GM18507 (cell line): ENCODE measurements at regions not wholly inside any gene's neighbourhood (a gene's known extent, or its start where the extent isn't known, plus 50 kb on each side); places are given as distances from the start of the nearest gene placed in this dataset.

Experiments used
- DNase-seq: peaks from one replicate; pipeline ENCODE4 v3.0.0; 2011; ENCODE audit warnings: low read depth; ENCODE audit not compliant: insufficient read length; ENCODE audit errors: extremely low spot score
- FAIRE-seq: peaks from 2 replicates; lab custom pipeline; 2011; peaks lifted over from hg19 to GRCh38; lab: Jason Lieb, UNC

GRCh38 chr20:21003902-21004301 lies 102.3 kb downstream of the LINC00237 start:
- FAIRE-seq, result no peak
- no peak for DNase-seq

DNA sequence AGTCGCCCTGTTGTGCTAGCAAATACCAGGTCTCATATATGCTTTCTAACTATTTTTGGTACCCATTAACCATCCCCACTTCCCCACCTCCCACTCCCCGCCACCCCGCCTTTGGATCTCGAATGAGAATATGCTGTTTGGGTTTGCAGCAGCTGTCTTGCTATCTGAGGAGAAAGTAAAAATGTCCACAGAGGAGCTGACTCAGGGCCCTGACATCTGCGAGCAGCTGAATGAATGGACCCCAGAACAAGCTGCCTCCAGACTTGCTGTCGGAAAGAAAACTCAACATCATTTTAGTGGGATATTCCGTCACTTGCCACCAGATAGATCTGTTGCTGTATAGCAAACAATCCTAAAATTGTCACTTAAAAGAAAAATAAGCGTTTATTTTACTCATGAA lies 103.7 kb downstream of the LINC00237 start:
- no peak for DNase-seq
- no peak for FAIRE-seq

DNA sequence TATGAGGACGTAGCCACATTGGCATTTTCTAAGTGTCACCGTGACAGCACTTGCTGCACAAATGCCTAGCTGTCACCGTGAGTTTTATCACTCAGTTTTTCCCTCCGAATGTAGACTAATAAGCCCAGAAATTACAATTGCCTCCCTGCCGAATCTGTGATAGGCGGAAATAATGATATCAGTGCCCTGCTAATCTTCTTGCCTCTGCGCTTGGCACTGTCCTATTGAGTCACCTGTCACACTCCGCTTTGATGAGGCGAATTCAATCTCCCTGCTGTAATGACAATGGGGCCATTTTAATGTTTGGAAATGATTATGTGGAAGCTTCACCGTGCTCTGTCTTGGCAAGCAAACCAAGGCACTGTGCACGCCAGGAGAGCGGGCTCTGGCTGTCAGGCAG lies 112.8 kb downstream of the LINC00237 start:
- no peak for DNase-seq
- FAIRE-seq, result no peak

- DNase-seq (no peak), FAIRE-seq (no peak)
These were observed 113.3 kb downstream of the LINC00237 start for GRCh38 chr20:20992686-20993360.

DNA sequence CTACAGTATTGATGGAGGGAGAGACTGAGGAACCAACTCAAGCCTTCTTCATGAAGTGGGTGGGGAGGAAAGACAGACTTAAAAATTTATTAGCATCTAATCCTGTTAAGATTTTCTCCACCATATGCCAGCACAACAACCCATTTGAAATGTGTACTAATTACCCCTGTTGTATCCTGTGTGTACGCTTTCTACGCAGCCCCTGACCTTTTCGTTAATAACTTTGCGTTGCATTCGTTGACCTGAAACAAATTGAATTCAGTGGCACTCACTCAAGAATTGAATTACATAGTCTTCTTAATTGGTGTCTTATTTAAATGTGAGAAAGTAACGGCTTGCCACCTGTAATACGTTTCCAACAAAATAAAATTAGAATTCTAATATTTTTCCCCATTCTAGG lies 113.9 kb downstream of the LINC00237 start:
- no peak for DNase-seq

DNA sequence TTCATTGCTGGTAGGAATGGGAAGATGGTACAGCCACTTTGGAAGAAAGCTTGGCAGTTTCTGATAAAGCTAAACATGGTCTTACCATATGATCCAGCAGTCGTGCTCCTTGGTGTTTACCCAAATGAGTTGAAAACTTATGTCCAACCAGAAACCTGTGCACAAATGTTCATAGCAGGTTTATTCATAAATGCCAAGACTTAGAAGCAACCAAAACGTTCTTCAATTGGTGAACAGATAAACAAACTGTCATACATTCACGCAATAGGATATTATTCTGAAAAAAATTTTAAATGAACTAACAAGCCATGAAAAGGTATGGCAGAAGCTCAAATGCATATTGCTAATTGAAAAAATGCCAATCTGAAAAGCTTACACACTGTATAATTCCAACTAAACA lies 117.1 kb downstream of the LINC00237 start:
- FAIRE-seq, result no peak
- DNase-seq, result no peak

More for the DNA sequence above, 113.9 kb downstream of the LINC00237 start:
- FAIRE-seq, result no peak

GRCh38 chr20:20979934-20980333 lies 126.2 kb downstream of the LINC00237 start:
- no peak for DNase-seq
- FAIRE-seq, result no peak

GRCh38 chr20:20977786-20978185 lies 128.4 kb downstream of the LINC00237 start:
- DNase-seq (no peak), FAIRE-seq (no peak)

DNA sequence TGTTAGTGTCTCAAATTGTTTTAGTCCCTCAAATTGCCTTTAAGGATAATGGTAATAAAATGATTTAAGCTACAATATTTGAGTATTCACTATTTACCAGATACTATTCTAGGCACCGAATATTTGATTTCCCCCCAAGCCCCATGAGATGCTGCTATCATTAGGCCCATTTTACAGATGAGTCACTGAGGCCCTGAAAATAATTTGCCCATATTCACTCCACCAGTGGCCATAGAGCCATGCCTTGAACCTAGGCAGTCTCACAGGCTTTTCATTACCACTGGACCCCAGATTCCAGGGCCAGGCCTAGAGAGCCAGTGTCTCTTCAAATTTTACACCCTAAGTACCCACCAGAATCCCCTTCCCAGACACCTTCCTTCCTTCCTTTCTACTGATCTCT lies 133.7 kb downstream of the LINC00237 start:
- DNase-seq, result no peak
- FAIRE-seq, result no peak

DNA sequence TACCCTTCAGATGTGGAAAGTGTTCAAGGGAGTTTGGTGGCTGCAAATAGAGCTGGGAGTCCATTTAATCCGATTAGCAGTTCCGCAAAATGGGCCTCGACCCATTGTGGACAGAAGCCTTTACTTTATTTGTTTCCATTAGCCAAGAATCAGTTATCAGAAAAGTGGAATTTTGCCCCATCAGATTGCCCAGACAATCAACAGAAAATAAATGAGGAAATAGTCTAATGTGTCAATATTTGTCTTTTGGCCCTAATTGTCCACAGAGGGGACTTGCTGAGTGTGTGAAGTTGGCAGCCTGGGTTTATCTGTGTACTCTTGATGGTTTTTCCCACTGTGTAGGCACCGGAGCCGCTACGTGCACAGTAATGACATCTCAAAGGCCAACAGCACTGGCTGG lies 134.3 kb downstream of the LINC00237 start:
- no peak for FAIRE-seq

DNA sequence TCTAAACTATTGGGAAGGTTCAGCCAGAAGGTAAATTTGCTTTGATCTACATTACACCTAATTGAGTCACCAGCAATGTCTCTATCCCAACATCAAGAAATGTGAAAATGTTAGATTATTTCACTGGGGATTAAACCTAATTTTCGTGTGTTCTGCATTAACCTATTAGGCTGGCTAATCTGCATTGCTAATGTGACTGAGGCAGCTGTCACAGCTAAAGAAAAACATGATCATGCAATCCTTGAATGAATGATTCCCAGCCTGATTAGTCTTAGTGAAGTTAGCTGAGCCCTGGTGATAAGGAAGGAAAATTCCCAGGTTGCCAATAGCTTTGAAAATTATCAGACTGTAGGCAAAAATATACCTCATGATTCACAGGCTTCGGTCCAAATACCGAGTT lies 135.3 kb downstream of the LINC00237 start:
- no peak for DNase-seq
- FAIRE-seq, result no peak

More for the DNA sequence above, 134.3 kb downstream of the LINC00237 start:
- no peak for DNase-seq

- no peak for FAIRE-seq
- no peak for DNase-seq
These were observed 136.4 kb downstream of the LINC00237 start for GRCh38 chr20:20969701-20970280.

GRCh38 chr20:20967564-20968184 lies 138.5 kb downstream of the LINC00237 start:
- no peak for DNase-seq
- FAIRE-seq, result no peak

- DNase-seq (no peak), FAIRE-seq (no peak)
These were observed 140.0 kb downstream of the LINC00237 start for GRCh38 chr20:20966171-20966570.

DNA sequence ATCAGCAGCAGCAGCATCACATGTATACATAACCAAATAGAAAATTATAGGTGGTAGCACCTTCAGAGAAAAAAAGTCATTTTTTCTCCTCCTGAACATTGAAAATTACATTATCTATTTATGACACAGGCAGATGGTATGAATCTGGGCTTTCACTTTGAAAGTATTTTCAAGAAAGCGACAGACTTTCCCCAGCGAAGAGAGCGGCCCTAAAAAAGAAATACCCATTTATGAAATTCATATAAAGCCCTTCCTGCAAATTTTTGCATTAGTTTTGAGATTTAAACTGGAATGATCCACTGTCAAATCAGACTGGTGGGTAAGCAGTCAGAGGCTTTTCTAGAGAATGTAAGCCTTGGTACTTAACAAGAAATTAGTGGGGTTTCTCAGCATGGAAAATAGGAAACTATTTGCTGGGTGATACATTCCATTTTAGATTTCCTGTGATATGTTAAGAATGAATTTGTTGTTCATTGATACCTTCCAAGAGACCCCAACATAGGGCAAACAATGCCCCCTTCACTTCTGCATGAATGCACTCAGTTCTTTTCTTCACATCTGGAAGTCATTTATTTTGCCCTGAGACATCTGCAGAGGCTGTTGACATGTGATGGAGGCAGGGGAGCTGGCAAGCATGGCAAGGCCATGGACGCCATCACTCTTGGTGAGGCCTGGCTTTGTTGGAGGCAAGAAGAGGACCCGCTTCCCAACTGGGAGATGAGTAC lies 147.0 kb downstream of the LINC00237 start:
- DNase-seq (no peak), FAIRE-seq (no peak)

DNA sequence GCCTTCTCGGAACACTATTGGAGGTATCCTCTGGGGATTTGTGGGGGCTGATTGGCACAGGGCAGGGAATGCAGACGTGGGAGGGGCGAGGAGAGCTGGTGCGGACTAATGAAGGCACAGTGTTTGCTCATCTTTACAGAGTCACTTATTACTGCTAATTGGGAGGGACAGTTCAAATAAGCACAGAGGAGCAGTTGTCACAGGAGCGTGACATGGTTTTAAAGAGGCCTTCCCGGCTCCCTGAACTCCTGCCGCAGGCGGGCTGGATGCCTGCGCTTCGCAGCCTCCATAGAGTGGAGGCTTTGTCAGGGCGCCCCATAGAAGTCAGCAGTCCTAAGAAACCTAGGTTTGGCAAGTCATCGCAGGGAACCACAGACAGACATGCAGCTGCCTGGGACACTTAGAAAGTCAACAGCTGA lies 149.6 kb downstream of the LINC00237 start:
- no peak for FAIRE-seq
- no peak for DNase-seq

DNA sequence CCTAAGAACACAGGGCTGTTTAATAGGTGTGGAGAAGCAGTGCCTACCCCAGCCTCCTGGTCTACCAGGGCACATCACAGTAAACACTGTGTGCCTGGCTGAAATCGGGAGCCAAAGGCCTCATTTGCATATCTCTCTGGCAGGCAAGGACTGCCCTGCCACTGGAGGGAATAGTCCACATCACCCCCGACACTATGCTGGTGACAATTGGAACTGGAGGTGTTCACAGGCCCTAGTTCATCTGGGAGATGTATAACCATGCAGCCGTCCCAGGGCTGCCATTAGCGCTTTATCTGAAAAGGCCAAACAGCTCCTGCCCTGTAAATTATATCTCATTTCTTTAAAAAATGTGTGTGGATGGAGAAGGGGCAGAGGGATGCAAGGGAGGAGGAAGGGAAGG lies 150.3 kb downstream of the LINC00237 start:
- FAIRE-seq (no peak), DNase-seq (no peak)

DNA sequence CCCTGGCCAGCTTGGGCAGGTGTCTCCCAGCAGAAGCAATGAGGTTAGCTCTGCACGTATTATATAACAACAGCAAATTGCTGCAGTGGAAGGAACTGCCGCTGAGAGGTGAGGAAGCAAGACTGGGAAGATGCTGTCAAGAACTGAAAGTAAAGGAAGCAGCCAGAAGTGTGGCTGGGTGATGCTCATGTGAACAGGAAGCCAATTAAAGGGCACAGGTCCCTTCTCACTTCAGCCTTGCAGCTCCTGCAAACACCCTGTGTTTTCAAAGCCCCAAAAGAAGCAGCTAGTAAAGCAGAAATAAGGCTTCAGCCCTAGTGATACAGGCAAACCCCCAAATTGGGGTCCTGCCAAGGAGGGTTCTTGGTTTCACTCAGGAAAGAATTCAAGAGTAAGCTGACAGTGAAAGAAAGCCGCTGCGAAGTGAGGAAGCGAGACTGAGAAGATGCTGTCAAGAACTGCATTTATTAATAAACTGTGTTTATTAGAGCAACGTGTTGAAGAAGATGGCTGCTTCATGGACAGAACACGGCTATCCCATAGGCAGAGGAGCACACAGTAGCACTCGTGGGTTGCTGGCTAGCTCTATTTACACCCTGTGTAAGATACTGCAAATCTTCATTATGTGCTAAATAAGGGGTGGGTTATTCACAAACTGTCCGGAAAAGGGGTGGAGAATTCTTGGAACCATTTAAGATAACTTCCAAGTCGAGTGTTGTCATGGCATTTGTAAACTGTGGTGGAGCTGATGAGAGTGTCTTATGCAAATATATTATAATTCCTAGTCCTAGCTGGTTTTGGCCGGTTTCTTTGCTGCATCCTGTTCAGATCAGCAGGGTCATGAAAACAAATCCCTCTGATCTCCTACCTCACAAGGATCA lies 152.2 kb downstream of the LINC00237 start:
- DNase-seq, result no peak
- FAIRE-seq, result no peak

GRCh38 chr20:20950620-20951019 lies 155.5 kb downstream of the LINC00237 start:
- no peak for FAIRE-seq
- DNase-seq, result no peak
